GM12878 (cell line): ENCODE measurements at regions not wholly inside any gene's neighbourhood (a gene's known extent, or its start where the extent isn't known, plus 50 kb on each side); places are given as distances from the start of the nearest gene placed in this dataset.

Experiments used
- CHD2 ChIP-seq: IDR thresholded peaks from 2 replicates; pipeline ENCODE4 v1.6.1; 2011; ENCODE audit warnings: low read depth, low read length, improper control_type of control experiment, borderline replicate concordance
- EZH2 ChIP-seq: IDR thresholded peaks from 2 replicates; pipeline ENCODE4 v1.6.1; 2012; ENCODE audit warnings: low read depth, mild to moderate bottlenecking, control low read depth, inconsistent platforms, low read length, borderline replicate concordance; ENCODE audit not compliant: control insufficient read depth
- NFYA ChIP-seq: IDR thresholded peaks from 2 replicates; pipeline ENCODE4 v1.6.1; 2011; ENCODE audit warnings: low read depth, mild to moderate bottlenecking, low read length, improper control_type of control experiment, borderline replicate concordance
- NKRF ChIP-seq: fragments of 450-650 bp; conservative IDR thresholded peaks from 2 replicates; pipeline ENCODE4 v1.6.1; 2017; ENCODE audit warnings: mild to moderate bottlenecking, moderate library complexity
- NR2C2 ChIP-seq: IDR thresholded peaks from 2 replicates; pipeline ENCODE4 v1.6.1; 2011; ENCODE audit warnings: borderline replicate concordance, low read depth; ENCODE audit not compliant: control insufficient read depth, insufficient read length
- PBX3 ChIP-seq: IDR thresholded peaks from 2 replicates; pipeline ENCODE4 v1.6.1; 2011; ENCODE audit warnings: mild to moderate bottlenecking, low read depth, low read length, moderate library complexity; ENCODE audit not compliant: insufficient replicate concordance
- POLR2A ChIP-seq: IDR thresholded peaks from 2 replicates; pipeline ENCODE4 v1.6.1; 2011; ENCODE audit warnings: low read depth, mild to moderate bottlenecking, low read length
- PRDM15 ChIP-seq: fragments of 450-650 bp; formaldehyde crosslinking; IDR thresholded peaks from 2 replicates; pipeline ENCODE4 v1.4.0; 2020; ENCODE audit warnings: mild to moderate bottlenecking, moderate library complexity
- RAD21 ChIP-seq: IDR thresholded peaks from 2 replicates; pipeline ENCODE4 v1.6.1; 2011; ENCODE audit warnings: mild to moderate bottlenecking, low read depth, low read length, moderate library complexity; ENCODE audit not compliant: insufficient read depth
- ZZZ3 ChIP-seq: IDR thresholded peaks from 2 replicates; pipeline ENCODE4 v1.6.1; 2011; ENCODE audit warnings: low read depth; ENCODE audit not compliant: control insufficient read depth, insufficient read length

GRCh38 chr13:87535911-87536310 is 135.3 kb upstream of the SLITRK5 start:
- no peak for TF ChIP-seq NR2C2
- no peak for TF ChIP-seq CHD2
- no peak for TF ChIP-seq PRDM15
- no peak for TF ChIP-seq NFYA
- TF ChIP-seq ZZZ3: no peak
- no peak for TF ChIP-seq NKRF
- TF ChIP-seq EZH2: no peak
- TF ChIP-seq PBX3: no peak
- TF ChIP-seq POLR2A: no peak
- no peak for TF ChIP-seq RAD21
